NCI-H146 (cell line): ENCODE measurements at regions not wholly inside any gene's neighbourhood (a gene's known extent, or its start where the extent isn't known, plus 50 kb on each side); places are given as distances from the start of the nearest gene placed in this dataset.
A peak's percentile ranks its signal among the peaks of the same experiment; 100 is the strongest.

Source experiments
- DNase-seq: peaks from one replicate; lab custom pipeline; 2025; lab: John Stamatoyannopoulos, UW

DNA sequence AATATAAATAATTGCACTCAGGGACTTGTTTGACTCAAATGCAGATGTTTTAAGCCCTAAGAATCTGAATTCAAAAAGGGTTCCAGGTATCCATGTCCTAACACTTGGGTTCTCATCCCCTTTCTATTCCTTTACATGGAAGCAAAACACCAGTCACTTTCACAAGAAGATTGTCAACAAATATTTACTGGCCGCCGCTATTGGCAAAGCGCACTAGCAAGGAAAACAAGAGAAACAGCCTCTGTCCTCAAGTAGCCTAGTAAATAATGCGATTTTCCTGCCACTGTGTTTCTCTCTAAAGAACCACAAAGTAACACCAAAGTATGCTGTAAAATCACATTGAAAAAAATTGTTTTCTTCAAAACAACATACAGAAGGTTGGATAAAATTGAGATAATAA, 66.7 kb upstream of the EZH2 start:
- no peak for DNase-seq

DNA sequence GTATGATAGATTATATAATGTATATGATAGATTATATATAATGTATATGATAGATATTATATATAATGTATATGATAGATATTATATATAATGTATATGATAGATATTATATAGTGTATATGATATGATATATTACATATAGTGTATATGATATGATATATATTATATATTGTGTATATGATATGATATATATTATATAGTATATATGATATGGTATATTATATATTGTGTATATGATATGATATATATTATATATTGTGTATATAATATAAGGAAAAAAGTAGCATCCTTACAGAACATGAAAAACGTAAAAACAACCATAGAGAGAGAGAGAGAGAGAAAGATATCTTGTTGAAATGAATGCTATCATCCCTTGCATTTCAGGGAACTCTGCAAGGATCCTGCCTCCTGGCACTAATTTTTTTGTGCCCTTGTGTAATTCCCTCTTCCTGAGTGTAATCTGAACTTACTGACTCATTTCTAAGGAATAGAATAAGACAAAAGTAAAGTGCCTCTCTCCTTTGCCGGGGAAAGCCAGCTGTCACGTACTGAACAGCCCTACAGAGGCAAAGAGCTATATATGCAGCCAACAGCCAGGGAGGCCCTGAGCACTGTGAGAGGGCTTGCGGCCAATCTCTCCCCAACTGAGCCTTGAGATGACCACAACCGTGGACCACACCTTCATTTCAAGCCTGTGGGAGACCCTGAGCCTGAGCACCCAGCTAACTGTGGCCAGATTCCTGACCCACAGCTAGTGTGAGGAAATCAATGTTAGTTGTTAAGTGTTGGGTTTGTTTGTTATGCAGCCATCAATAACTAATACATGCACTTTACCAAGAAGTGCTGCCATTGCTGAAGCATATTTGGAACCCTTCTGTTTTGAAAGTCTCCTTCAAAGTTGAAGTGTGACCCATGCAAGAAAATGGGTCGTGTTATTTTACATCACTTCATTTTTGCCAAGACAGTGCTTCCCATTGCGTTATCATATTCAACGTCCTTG, 61.1 kb upstream of the EZH2 start:
- no peak for DNase-seq

DNA sequence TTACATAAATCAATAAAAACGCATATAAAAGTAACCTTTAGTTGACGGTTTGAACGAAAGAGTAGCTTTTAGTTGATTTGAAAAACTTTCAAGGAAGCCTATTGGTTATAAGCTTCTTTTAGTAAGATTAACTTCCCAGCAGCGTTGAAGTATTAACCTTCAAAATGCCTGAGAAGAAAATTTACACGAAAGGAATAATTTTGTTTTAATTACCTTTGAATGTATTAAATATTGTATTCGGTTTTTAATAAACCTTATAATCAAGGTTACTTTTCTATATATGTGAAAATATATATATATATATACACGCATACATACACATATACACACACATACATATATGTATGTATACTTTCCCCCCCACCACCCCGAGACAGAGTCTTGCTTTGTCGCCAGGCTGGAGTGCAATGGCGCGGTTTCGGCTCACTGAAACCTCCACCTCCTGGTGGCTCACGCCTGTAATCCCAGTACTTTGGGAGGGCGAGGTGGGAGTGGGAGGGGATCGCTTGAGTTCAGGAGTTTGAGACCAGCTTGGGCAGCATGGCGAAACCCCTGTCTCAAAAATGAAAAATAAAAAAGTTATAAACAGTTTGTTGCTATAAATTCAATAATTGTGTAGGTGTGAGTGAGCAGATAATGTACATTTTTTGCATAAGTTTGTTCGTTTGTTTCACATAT, 57.6 kb upstream of the EZH2 start:
- peak; percentile 83 for DNase-seq

DNA sequence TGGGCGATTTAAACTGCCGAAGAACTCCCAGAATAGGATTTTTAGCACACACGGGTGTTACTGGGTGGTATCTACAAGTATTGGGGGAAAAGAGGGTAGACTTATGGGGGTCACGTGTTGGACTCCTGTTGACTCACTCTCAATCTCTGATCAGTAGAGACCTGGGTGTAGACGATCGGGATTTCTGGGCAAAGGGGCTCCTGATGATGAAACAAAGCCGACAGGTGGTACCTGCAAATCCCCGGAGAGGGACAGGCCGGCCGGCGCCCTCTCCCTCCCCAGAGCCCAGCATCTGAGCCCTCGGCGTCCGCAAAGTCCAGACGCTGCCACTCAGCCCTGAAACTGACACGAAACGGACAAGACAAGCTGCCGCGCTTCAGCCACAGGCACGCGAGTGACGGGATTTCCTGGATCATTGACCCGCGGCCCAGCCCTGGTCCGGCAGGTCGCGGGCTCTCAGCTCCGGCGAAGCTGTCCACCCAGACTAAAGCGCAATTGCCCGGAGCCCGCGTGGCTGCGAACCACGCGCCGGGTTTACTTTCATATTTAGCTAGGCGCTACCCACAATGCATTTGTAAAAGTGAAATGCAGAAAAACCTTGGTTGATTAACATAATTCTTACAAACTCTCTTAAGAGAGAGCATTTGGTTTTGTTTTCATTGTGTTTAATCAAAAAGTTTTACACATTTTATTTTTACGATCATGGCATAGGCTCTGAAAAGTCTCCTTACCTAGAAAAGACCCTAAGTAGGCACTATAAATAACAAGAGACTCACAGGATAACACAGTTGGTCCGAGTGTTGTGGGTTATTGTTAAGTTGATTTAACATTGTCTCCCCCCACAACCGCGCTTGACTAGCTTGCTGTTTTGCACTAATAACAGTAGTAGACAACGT, 56.9 kb upstream of the EZH2 start:
- DNase-seq = peak; percentile 82

DNA sequence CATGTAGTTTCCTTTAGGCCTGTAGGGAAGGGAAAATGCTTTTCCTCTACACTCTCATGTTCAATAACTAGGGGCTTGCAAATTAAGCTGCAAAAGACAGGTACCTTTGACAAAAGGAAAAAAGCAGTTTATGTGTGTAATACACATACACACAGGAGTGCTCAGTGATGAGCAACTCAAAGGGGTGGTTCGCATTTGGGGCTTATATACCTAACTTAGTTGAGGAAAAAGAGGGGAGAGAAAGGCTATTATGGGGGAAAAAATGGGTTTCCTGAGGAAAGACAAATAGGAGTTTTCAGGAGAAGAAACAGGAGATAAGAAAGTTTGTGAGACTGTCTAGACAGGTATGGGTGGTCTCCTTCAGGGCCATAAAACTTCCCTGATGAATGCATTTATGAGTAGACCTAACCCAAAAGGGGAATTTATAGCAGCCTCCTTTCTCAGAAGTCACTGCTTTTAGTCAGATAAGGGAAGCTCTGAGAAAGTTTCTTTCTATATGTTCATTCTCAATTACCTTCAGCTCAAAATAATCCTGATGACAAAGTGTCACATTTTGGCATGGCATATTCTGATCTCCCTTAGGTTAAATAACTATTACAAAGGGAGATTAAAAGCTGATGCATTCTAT, 55.2 kb upstream of the EZH2 start:
- DNase-seq = no peak

GRCh38 chr7:148935451-148935850, 51.4 kb upstream of the EZH2 start:
- no peak for DNase-seq
